ENCODE measurements at regions not wholly inside any gene's neighbourhood (a gene's known extent, or its start where the extent isn't known, plus 50 kb on each side); places are given as distances from the start of the nearest gene placed in this dataset.
A peak's percentile ranks its signal among the peaks of the same experiment; 100 is the strongest.
"Not testable (repeated sequence)": the region's sequence is repeated elsewhere in the genome, so short reads cannot be mapped to it uniquely, and the experiment has no call there.

GRCh38 chr2:75871762-75872614 lies 161.3 kb upstream of the GCFC2 start:
- not testable (repeated sequence) for ATAC-seq

- ATAC-seq: no peak
Observed at GRCh38 chr2:75870651-75871137, 160.0 kb upstream of the GCFC2 start.

- ATAC-seq: no peak
Observed at GRCh38 chr2:75870133-75870532, 159.4 kb upstream of the GCFC2 start.

- no peak for ATAC-seq
Observed at GRCh38 chr2:75865702-75866101, 155.0 kb upstream of the GCFC2 start.

GRCh38 chr2:75865083-75865482 lies 154.4 kb upstream of the GCFC2 start:
- ATAC-seq: no peak

- no peak for ATAC-seq
Observed at GRCh38 chr2:75862547-75862946, 151.8 kb upstream of the GCFC2 start.

- ATAC-seq: no peak
Observed at GRCh38 chr2:75853436-75853835, 142.7 kb upstream of the GCFC2 start.

GRCh38 chr2:75852639-75853038 lies 141.9 kb upstream of the GCFC2 start:
- ATAC-seq: no peak

- no peak for ATAC-seq
Observed at GRCh38 chr2:75846683-75847190, 136.0 kb upstream of the GCFC2 start.

- ATAC-seq: no peak
Observed at GRCh38 chr2:75844651-75845050, 133.9 kb upstream of the GCFC2 start.

GRCh38 chr2:75834588-75834987 lies 123.9 kb upstream of the GCFC2 start:
- ATAC-seq: not testable (repeated sequence)

GRCh38 chr2:75833386-75833785 lies 122.7 kb upstream of the GCFC2 start:
- no peak for ATAC-seq

- peak; percentile 17 for ATAC-seq
Observed at GRCh38 chr2:75828826-75829225, 118.1 kb upstream of the GCFC2 start.

- not testable (repeated sequence) for ATAC-seq
Observed at GRCh38 chr2:75823515-75823914, 112.8 kb upstream of the GCFC2 start.

- no peak for ATAC-seq
Observed at GRCh38 chr2:75822336-75822735, 111.6 kb upstream of the GCFC2 start.

- no peak for ATAC-seq
Observed at GRCh38 chr2:75820693-75821092, 110.0 kb upstream of the GCFC2 start.

GRCh38 chr2:75810611-75811330 lies 100.1 kb upstream of the GCFC2 start:
- ATAC-seq: no peak

- ATAC-seq: no peak
Observed at GRCh38 chr2:75808793-75809535, 98.2 kb upstream of the GCFC2 start.

GRCh38 chr2:75807992-75808391 lies 97.3 kb upstream of the GCFC2 start:
- ATAC-seq: peak; percentile 43

- no peak for ATAC-seq
Observed at GRCh38 chr2:75801234-75801982, 90.7 kb upstream of the GCFC2 start.

- ATAC-seq: no peak
Observed at GRCh38 chr2:75800456-75800855, 89.7 kb upstream of the GCFC2 start.

- no peak for ATAC-seq
Observed at GRCh38 chr2:75799859-75800258, 89.1 kb upstream of the GCFC2 start.

Data from esophagus mucosa (tissue), 1 donor.